ENCODE measurements at regions not wholly inside any gene's neighbourhood (a gene's known extent, or its start where the extent isn't known, plus 50 kb on each side); places are given as distances from the start of the nearest gene placed in this dataset.

GRCh38 chr15:87123676-87124382 is 1044.2 kb downstream of the AGBL1 start:
- Histone ChIP-seq H3K27ac (no peak overlapping the region), H3K4me1 (replicated peaks in 1 of 2) (no peaks in the 10 kb centered on the region), H3K4me3 (no peak overlapping the region), H3K36me3 (replicated peaks in 1 of 2) (no peaks in the 10 kb centered on the region), H3K27me3 (no peaks in the 10 kb centered on the region), H3K9me3 (replicated peaks in 1 of 3) (no peaks in the 10 kb centered on the region)
- 79 to 82% (median 80%) methylated on average over 25 to 27 of the region's 27 CpGs for WGBS, 4 donors
- intact Hi-C loops (cut with DNase I), result no loop called here
- TF ChIP-seq POLR2A (IDR thresholded peaks at IDR 0.05) (no peak), CTCF (IDR thresholded peaks at IDR 0.05) (no peak)
- DNase-seq, result no peak

- H3K4me1 ChIP-seq (replicated peaks in 1 of 2), result no peaks in the 10 kb centered on the region
- no peaks in the 10 kb centered on the region for H3K9me3 ChIP-seq (replicated peaks in 1 of 3)
- no peak for DNase-seq
- TF ChIP-seq POLR2A (IDR thresholded peaks at IDR 0.05), result no peak
- TF ChIP-seq CTCF (IDR thresholded peaks at IDR 0.05), result no peak
- H3K4me3 ChIP-seq, result no peak overlapping the region
- no peak overlapping the region for H3K27ac ChIP-seq
- WGBS, 4 donors, result 29 to 66% (median 63%) methylated on average over 2 of the region's 2 CpGs
- no peaks in the 10 kb centered on the region for H3K27me3 ChIP-seq
- intact Hi-C loops (cut with DNase I), result no loop called here
- H3K36me3 ChIP-seq (replicated peaks in 1 of 2), result no peaks in the 10 kb centered on the region
These were observed 1041.7 kb downstream of the AGBL1 start for GRCh38 chr15:87121336-87121735.

GRCh38 chr15:87120555-87120954 is 1040.9 kb downstream of the AGBL1 start:
- Histone ChIP-seq H3K36me3 (replicated peaks in 1 of 2) (no peaks in the 10 kb centered on the region), H3K9me3 (replicated peaks in 1 of 3) (no peaks in the 10 kb centered on the region), H3K27ac (no peak overlapping the region), H3K4me1 (replicated peaks in 1 of 2) (no peaks in the 10 kb centered on the region), H3K4me3 (no peak overlapping the region), H3K27me3 (no peaks in the 10 kb centered on the region)
- intact Hi-C loops (cut with DNase I), result no loop called here
- DNase-seq, result no peak
- TF ChIP-seq CTCF (IDR thresholded peaks at IDR 0.05), result no peak
- no peak for TF ChIP-seq POLR2A (IDR thresholded peaks at IDR 0.05)

GRCh38 chr15:87118846-87119245 is 1039.2 kb downstream of the AGBL1 start:
- no peak for DNase-seq
- Histone ChIP-seq H3K9me3 (replicated peaks in 1 of 3) (no peaks in the 10 kb centered on the region), H3K27me3 (no peaks in the 10 kb centered on the region), H3K36me3 (replicated peaks in 1 of 2) (no peaks in the 10 kb centered on the region), H3K4me1 (replicated peaks in 1 of 2) (no peaks in the 10 kb centered on the region), H3K27ac (no peak overlapping the region), H3K4me3 (no peak overlapping the region)
- TF ChIP-seq POLR2A (IDR thresholded peaks at IDR 0.05) (no peak), CTCF (IDR thresholded peaks at IDR 0.05) (no peak)
- 57 to 69% (median 64%) methylated on average over 4 of the region's 4 CpGs for WGBS, 4 donors
- intact Hi-C loops (cut with DNase I), result no loop called here
